Pancreas (tissue), 10 donors: ENCODE measurements at regions not wholly inside any gene's neighbourhood (a gene's known extent, or its start where the extent isn't known, plus 50 kb on each side); places are given as distances from the start of the nearest gene placed in this dataset.
A peak's percentile ranks its signal among the peaks of the same experiment; 100 is the strongest.

Experiments
- ATAC-seq, 4 donors: fragments of 200-7000 bp; cut with Tn5 transposase; one replicate each; pipeline versions ENCODE4 v1.8.0 to v1.9.1; 2020; ENCODE audit warnings: mild to moderate bottlenecking in 4 of 4, moderate library complexity in 4 of 4
- DNase-seq, 6 donors: peaks; one replicate each; pipeline ENCODE4 v3.0.0-alpha.2; 2020
- FAIRE-seq: peaks from 2 replicates; lab custom pipeline; 2012; peaks lifted over from hg19 to GRCh38; lab: Jason Lieb, UNC
- H3K27ac ChIP-seq, 4 donors: fragments of 200-600 bp; sonication (generic); 1 replicate in 3 of 4; 2 replicates in 1 of 4; pipeline versions ENCODE4 v1.5.0 to v1.8.0; 2020
- H3K27me3 ChIP-seq, 4 donors: fragments of 200-600 bp; one replicate each; pipeline ENCODE4 v1.8.0; 2021
- H3K36me3 ChIP-seq, 3 donors: fragments of 200-600 bp; sonication (generic) in 1 of 3; one replicate each; pipeline versions ENCODE4 v1.5.0 to v1.8.0; 2020 to 2021
- H3K4me1 ChIP-seq, 3 donors: fragments of 200-600 bp; one replicate each; pipeline ENCODE4 v1.8.0; 2021
- H3K4me3 ChIP-seq, 4 donors: fragments of 200-600 bp; sonication (generic) in 2 of 4; one replicate each; pipeline versions ENCODE4 v1.5.0 to v1.8.0; 2020 to 2021
- H3K9me3 ChIP-seq, 4 donors: fragments of 200-600 bp; one replicate each; pipeline ENCODE4 v1.8.0; 2021
- WGBS, 2 donors: extraction: QIAGEN DNeasy Blood & Tissue Kit; methylation state at CpG; one replicate each; pipeline ENCODE4 v1.1.7; 2013; 5-methylcytosine and 5-hydroxymethylcytosine counted together
- intact Hi-C, 3 donors: fragments of 100-400 bp; cut with DNase I; formaldehyde crosslinking; loops; one replicate each; pipeline versions ENCODE4 v1.11.1 to v1.14.2; 2022
- TF ChIP-seq, protein P1 (sequence below), 4 donors: fragments of 200-600 bp; sonication (generic) in 3 of 4; IDR thresholded peaks; one replicate each; pipeline versions ENCODE4 v1.5.0 to v1.8.0; 2021; ENCODE audit warnings: antibody characterized with exemption in 4 of 4
- donor health status: healthy with polysubstance abuse.
- donor health status: DM: no; HTN: no; CAD: no; lungs with moderate emphysema.
- donor health status: DM: no; HTN: no; CAD: no.
- donor health status: control.
- donor health status: control.
- donor health status: Bipolar disorder and iron deficiency.
- donor health status: DM: yes; HTN: yes; CAD: no.
- donor health status: DM: no; HTN: no; CAD: no.
- donor health status: DM: no; HTN: no; CAD: no.
- donor health status: DM: yes; HTN: yes; CAD: no.

DNA sequence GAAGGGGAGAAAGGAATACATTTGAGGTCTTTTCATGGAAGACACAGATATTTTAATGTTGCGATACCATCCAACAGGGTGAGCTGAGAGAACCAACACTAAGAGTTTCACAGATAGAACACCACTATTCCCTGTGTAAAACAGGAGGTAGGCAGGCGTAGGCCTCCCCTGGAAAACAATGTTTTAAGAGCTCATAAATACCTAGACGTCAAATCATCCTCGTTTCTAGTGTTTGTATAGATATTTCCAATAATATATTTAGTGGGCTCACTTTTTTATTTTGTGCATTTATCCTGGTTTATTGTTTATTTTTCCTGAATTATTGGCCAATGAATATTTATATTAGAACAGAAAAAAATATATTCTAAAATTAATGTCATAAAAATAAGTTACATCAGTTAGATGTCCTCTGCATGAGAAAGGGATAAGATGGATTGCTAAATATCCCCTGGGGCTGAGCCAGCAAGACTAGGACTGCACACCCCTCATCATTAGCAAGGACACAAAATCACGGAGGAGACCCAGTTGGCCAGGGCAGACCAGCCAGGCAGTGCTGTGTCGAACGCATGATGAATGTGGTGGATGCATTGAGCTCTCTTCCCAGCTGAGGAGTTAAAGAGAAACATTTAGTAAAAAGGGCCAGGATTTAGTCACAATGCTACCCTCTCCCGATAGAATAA is 380.5 kb downstream of the C6orf118 start:
- Histone ChIP-seq H3K4me1 (no peaks in the 10 kb centered on the region), H3K4me3 (no peak overlapping the region), H3K36me3 (no peaks in the 10 kb centered on the region), H3K27ac (no peak overlapping the region), H3K27me3 (no peaks in the 10 kb centered on the region), H3K9me3 (no peaks in the 10 kb centered on the region)
- intact Hi-C loops: loop anchor here in 1 of 3 donors (10.0 kb wide), 1 partner anchor 1754 kb away; no protein-coding TSS in a partner anchor
- TF ChIP-seq, protein P1, sequence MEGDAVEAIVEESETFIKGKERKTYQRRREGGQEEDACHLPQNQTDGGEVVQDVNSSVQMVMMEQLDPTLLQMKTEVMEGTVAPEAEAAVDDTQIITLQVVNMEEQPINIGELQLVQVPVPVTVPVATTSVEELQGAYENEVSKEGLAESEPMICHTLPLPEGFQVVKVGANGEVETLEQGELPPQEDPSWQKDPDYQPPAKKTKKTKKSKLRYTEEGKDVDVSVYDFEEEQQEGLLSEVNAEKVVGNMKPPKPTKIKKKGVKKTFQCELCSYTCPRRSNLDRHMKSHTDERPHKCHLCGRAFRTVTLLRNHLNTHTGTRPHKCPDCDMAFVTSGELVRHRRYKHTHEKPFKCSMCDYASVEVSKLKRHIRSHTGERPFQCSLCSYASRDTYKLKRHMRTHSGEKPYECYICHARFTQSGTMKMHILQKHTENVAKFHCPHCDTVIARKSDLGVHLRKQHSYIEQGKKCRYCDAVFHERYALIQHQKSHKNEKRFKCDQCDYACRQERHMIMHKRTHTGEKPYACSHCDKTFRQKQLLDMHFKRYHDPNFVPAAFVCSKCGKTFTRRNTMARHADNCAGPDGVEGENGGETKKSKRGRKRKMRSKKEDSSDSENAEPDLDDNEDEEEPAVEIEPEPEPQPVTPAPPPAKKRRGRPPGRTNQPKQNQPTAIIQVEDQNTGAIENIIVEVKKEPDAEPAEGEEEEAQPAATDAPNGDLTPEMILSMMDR (IDR thresholded peaks at IDR 0.05): no peak
- no peak for DNase-seq
- no peak for ATAC-seq
- no peak for FAIRE-seq
- 56 to 63% methylated on average over 8 of the region's 8 CpGs for WGBS, 2 donors

DNA sequence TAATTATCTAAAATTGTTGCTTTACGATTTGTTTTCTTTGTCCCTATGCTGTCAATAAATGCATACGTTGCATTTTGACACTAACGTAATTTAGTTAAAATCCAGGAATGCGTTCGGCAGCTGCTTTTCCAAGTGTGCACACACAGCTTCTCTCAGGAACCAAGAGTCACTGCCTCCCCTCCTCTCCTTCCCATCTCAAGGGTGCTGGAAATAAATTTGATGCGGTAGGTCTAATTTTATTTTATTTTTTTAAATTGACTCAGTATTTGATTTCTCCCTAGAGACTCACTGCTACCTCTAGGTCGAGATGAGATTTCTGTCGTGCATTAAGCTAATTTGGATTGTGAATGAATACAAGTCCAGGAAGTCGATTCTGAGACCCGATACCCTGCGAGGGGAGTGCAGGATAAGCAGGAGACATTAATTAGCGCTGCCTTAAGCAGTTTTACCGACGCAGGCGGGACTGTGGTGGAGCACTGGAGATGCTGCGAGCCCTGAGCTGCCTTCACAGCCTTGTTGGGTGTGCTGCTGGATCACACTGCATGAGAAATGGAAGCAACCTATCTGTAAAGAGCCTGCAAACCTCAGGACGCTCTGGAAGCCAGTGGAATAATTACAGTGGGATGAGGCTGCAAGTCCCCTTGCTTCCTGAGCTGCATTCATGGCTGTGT is 381.2 kb downstream of the C6orf118 start:
- ATAC-seq (no peak), DNase-seq (no peak), FAIRE-seq (no peak)
- Histone ChIP-seq H3K9me3 (no peaks in the 10 kb centered on the region), H3K4me3 (no peak overlapping the region), H3K36me3 (no peaks in the 10 kb centered on the region), H3K27me3 (no peaks in the 10 kb centered on the region), H3K27ac (no peak overlapping the region), H3K4me1 (no peaks in the 10 kb centered on the region)
- intact Hi-C loops: loop anchor here in 1 of 3 donors (10.0 kb wide), 1 partner anchor 1753 kb away; no protein-coding TSS in a partner anchor
- TF ChIP-seq, protein P1 (IDR thresholded peaks at IDR 0.05): no peak
- WGBS, 2 donors: 55 to 60% methylated on average over 17 of the region's 17 CpGs

DNA sequence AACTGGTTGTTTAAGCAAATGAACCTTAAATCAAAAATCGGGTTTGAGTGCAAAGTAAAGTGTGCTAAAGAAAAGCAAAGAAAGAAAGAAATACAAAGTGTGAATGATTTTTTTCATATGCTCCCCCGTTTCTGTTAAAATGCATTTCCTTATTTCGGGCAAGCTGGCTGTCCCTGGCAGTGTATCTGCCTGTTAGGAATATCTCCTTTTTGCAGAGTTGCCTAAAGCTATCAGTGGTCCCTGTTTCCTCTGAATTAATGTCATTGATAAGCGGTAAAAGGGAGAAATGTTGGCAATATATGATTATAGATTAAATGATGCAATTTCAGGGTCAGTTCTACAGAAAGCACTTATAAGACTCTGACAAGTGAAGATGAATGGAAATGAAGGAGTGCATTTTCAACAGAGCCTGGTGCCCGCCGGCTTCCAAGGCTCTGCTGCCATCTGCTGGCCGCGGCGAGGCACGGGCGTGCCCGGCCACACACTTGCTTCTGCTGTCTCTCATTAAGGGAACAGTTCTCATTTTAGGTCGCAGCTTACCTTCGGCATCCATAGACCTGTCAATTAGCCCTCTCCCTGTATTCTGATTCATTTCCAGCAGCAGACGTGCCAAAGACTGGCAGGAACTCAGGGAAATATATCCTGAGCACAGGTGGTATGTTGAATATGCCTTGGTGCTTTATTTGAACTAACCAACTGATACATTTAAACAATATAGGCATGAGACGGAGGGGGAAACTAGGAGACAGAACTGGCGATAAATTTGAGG is 381.9 kb downstream of the C6orf118 start:
- FAIRE-seq (no peak), ATAC-seq (peak; percentile 79 to 96 (median 94)), DNase-seq (peak; percentile 25 to 90 (median 69))
- H3K4me1 ChIP-seq: no peaks in the 10 kb centered on the region
- H3K4me3 ChIP-seq: no peak overlapping the region
- no peak overlapping the region for H3K27ac ChIP-seq
- TF ChIP-seq, protein P1 (IDR thresholded peaks at IDR 0.05): peak; percentile 70 to 98 (median 90)
- no peaks in the 10 kb centered on the region for H3K36me3 ChIP-seq
- no peaks in the 10 kb centered on the region for H3K9me3 ChIP-seq
- WGBS, 2 donors: 12 to 14% methylated on average over 17 of the region's 17 CpGs
- intact Hi-C loops: loop anchor here in 1 of 3 donors (10.0 kb wide), 1 partner anchor 1753 kb away; no protein-coding TSS in a partner anchor
- no peaks in the 10 kb centered on the region for H3K27me3 ChIP-seq

DNA sequence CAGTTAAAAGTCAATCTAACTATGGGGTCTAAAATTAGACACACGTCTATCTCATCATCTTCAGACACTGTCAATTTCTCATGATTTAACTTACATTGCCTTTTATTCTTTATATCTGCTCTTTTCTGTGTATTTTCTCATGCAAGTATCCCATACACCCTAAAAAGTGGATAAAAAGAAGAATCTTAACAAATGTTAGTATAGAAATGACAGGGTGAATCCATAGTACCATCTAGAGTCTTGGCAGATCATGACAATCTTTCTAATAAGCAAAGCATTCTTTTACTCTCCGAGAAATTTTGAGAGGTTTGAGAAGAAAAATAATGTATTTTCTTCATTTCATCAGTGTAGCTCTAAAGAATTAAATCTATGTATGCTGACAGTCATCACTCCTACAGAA is 382.7 kb downstream of the C6orf118 start:
- DNase-seq (no peak), ATAC-seq (no peak), FAIRE-seq (no peak)
- WGBS, 2 donors: 56 to 65% methylated on average over 2 of the region's 2 CpGs
- Histone ChIP-seq H3K36me3 (no peaks in the 10 kb centered on the region), H3K27me3 (peaks cover 0 to 1% (median 0%) of the 10 kb centered on the region in 4 donors), H3K4me1 (no peaks in the 10 kb centered on the region), H3K4me3 (no peak overlapping the region), H3K27ac (no peak overlapping the region), H3K9me3 (no peaks in the 10 kb centered on the region)
- intact Hi-C loops: loop anchor here in 1 of 3 donors (10.0 kb wide), 1 partner anchor 1752 kb away; no protein-coding TSS in a partner anchor
- TF ChIP-seq, protein P1 (IDR thresholded peaks at IDR 0.05): no peak
